ENCODE measurements at regions not wholly inside any gene's neighbourhood (a gene's known extent, or its start where the extent isn't known, plus 50 kb on each side); places are given as distances from the start of the nearest gene placed in this dataset.

- no peak for TF ChIP-seq ZNF274 (IDR thresholded peaks at IDR 0.05; ENCODE audit: low read depth, low read length)
- no peak for TF ChIP-seq YY1 (IDR thresholded peaks at IDR 0.05; ENCODE audit: insufficient read depth, insufficient read length)
- TF ChIP-seq SUZ12 (IDR thresholded peaks at IDR 0.05; ENCODE audit: extremely low read depth, insufficient read depth, insufficient read length) = no peak
Observed at GRCh38 chr10:28937959-28938358, 260.6 kb downstream of the BAMBI start.
